Astrocyte (in vitro differentiated cells and primary cell): ENCODE measurements at regions not wholly inside any gene's neighbourhood (a gene's known extent, or its start where the extent isn't known, plus 50 kb on each side); places are given as distances from the start of the nearest gene placed in this dataset.

Experiments used
- CTCF ChIP-seq: IDR thresholded peaks from 2 replicates; pipeline ENCODE4 v1.5.1; 2011; ENCODE audit warnings: low read depth, mild to moderate bottlenecking, inconsistent platforms, low read length, moderate library complexity; ENCODE audit not compliant: insufficient read depth
- EZH2 ChIP-seq: IDR thresholded peaks from 2 replicates; pipeline ENCODE4 v1.6.1; 2012; ENCODE audit warnings: mild to moderate bottlenecking, low read length, inconsistent platforms; ENCODE audit not compliant: insufficient read depth

- TF ChIP-seq CTCF (no peak), EZH2 (no peak)
Observed at GRCh38 chr6:91540902-91541301, 954.0 kb upstream of the MAP3K7 start.
